ENCODE measurements at regions not wholly inside any gene's neighbourhood (a gene's known extent, or its start where the extent isn't known, plus 50 kb on each side); places are given as distances from the start of the nearest gene placed in this dataset.

GRCh38 chr19:5273782-5274181 lies 66.8 kb downstream of the PTPRS start:
- H3K36me3 ChIP-seq (ENCODE audit: control insufficient read depth, insufficient read depth, low read length), result peaks cover 44% of the 10 kb centered on the region
- H3K27me3 ChIP-seq (ENCODE audit: control insufficient read depth, insufficient read depth, low read length), result no peaks in the 10 kb centered on the region
- WGBS (ENCODE audit: insufficient coverage), result 94% methylated on average over 7 of the region's 7 CpGs

GRCh38 chr19:5271145-5271544 lies 69.5 kb downstream of the PTPRS start:
- Histone ChIP-seq H3K4me1 (ENCODE audit: control insufficient read depth, insufficient read depth, low read length) (no peaks in the 10 kb centered on the region), H3K9me3 (replicated peaks; ENCODE audit: control insufficient read depth, low read depth, low read length) (no peaks in the 10 kb centered on the region), H3K36me3 (ENCODE audit: control insufficient read depth, insufficient read depth, low read length) (peaks cover 45% of the 10 kb centered on the region), H3K4me3 (ENCODE audit: low read length) (no peak overlapping the region), H3K27ac (ENCODE audit: low read length) (no peak overlapping the region), H3K27me3 (ENCODE audit: control insufficient read depth, insufficient read depth, low read length) (no peaks in the 10 kb centered on the region)
- no peak for DNase-seq
- 81% methylated on average over 8 of the region's 10 CpGs for WGBS (ENCODE audit: insufficient coverage)

More at GRCh38 chr19:5273782-5274181, 66.8 kb downstream of the PTPRS start:
- no peaks in the 10 kb centered on the region for H3K9me3 ChIP-seq (replicated peaks; ENCODE audit: control insufficient read depth, low read depth, low read length)
- DNase-seq, result no peak
- no peaks in the 10 kb centered on the region for H3K4me1 ChIP-seq (ENCODE audit: control insufficient read depth, insufficient read depth, low read length)
- no peak overlapping the region for H3K27ac ChIP-seq (ENCODE audit: low read length)
- H3K4me3 ChIP-seq (ENCODE audit: low read length), result no peak overlapping the region

- no peak for DNase-seq
- Histone ChIP-seq H3K9me3 (replicated peaks; ENCODE audit: control insufficient read depth, low read depth, low read length) (no peaks in the 10 kb centered on the region), H3K27ac (ENCODE audit: low read length) (no peak overlapping the region), H3K4me3 (ENCODE audit: low read length) (no peak overlapping the region), H3K4me1 (ENCODE audit: control insufficient read depth, insufficient read depth, low read length) (no peaks in the 10 kb centered on the region), H3K27me3 (ENCODE audit: control insufficient read depth, insufficient read depth, low read length) (no peaks in the 10 kb centered on the region), H3K36me3 (ENCODE audit: control insufficient read depth, insufficient read depth, low read length) (peaks cover 42% of the 10 kb centered on the region)
- 100% methylated on average over 1 of the region's 9 CpGs for WGBS (ENCODE audit: insufficient coverage)
Measured at GRCh38 chr19:5269926-5270325, 70.7 kb downstream of the PTPRS start.

GRCh38 chr19:5269279-5269678 lies 71.3 kb downstream of the PTPRS start:
- 88% methylated on average over 16 of the region's 17 CpGs for WGBS (ENCODE audit: insufficient coverage)
- Histone ChIP-seq H3K9me3 (replicated peaks; ENCODE audit: control insufficient read depth, low read depth, low read length) (no peaks in the 10 kb centered on the region), H3K4me3 (ENCODE audit: low read length) (no peak overlapping the region), H3K27me3 (ENCODE audit: control insufficient read depth, insufficient read depth, low read length) (no peaks in the 10 kb centered on the region), H3K36me3 (ENCODE audit: control insufficient read depth, insufficient read depth, low read length) (peaks cover 49% of the 10 kb centered on the region), H3K27ac (ENCODE audit: low read length) (no peak overlapping the region), H3K4me1 (ENCODE audit: control insufficient read depth, insufficient read depth, low read length) (no peaks in the 10 kb centered on the region)
- no peak for DNase-seq

DNA sequence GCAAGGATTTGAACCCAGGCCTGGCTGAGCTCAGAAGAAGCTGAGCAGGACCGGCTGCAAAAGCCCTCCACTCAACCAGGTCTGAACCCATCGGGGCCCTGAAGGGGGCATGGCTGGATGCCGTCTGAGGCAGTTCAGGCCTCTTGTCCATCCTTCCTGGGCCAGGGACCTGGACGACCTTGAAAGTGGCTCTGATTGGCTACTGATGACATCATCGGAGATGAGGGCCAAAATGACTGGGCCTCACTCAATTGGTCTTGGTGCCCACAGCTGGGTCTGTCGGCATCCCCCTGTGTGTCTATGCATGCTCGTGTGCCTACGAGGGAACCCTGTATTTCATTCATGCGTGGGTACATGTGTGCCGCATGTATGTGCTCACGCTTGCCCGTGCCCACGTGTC lies 71.8 kb downstream of the PTPRS start:
- WGBS (ENCODE audit: insufficient coverage), result 83% methylated on average over 13 of the region's 13 CpGs

DNA sequence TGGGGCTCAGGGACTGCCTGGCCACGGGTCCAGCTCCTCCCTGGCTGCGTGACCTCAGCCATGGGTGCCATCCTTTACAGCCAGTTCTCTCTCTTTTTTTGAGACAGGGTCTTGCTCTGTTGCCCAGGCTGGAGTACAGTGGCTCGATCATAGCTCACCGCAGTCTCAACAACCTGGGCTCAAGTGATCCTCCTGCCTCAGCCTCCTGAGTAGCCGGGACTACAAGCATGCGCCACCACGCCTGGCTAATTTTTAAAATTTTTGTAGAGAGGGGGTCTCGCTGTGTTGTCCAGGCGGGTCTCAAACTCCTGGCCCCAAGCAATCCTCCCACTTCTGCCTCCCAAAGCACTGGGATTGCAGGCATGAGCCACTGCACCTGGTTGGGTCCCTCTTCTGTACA lies 75.4 kb downstream of the PTPRS start:
- 85% methylated on average over 4 of the region's 9 CpGs for WGBS (ENCODE audit: insufficient coverage)
- DNase-seq, result no peak
- no peaks in the 10 kb centered on the region for H3K27me3 ChIP-seq (ENCODE audit: control insufficient read depth, insufficient read depth, low read length)
- H3K9me3 ChIP-seq (replicated peaks; ENCODE audit: control insufficient read depth, low read depth, low read length), result no peaks in the 10 kb centered on the region
- H3K4me3 ChIP-seq (ENCODE audit: low read length), result no peak overlapping the region
- no peak overlapping the region for H3K27ac ChIP-seq (ENCODE audit: low read length)
- no peaks in the 10 kb centered on the region for H3K4me1 ChIP-seq (ENCODE audit: control insufficient read depth, insufficient read depth, low read length)
- peaks cover 53% of the 10 kb centered on the region for H3K36me3 ChIP-seq (ENCODE audit: control insufficient read depth, insufficient read depth, low read length)

More for the DNA sequence above, 71.8 kb downstream of the PTPRS start:
- Histone ChIP-seq H3K9me3 (replicated peaks; ENCODE audit: control insufficient read depth, low read depth, low read length) (no peaks in the 10 kb centered on the region), H3K27ac (ENCODE audit: low read length) (no peak overlapping the region), H3K4me3 (ENCODE audit: low read length) (no peak overlapping the region), H3K36me3 (ENCODE audit: control insufficient read depth, insufficient read depth, low read length) (peaks cover 48% of the 10 kb centered on the region), H3K27me3 (ENCODE audit: control insufficient read depth, insufficient read depth, low read length) (no peaks in the 10 kb centered on the region), H3K4me1 (ENCODE audit: control insufficient read depth, insufficient read depth, low read length) (no peaks in the 10 kb centered on the region)
- DNase-seq, result no peak

DNA sequence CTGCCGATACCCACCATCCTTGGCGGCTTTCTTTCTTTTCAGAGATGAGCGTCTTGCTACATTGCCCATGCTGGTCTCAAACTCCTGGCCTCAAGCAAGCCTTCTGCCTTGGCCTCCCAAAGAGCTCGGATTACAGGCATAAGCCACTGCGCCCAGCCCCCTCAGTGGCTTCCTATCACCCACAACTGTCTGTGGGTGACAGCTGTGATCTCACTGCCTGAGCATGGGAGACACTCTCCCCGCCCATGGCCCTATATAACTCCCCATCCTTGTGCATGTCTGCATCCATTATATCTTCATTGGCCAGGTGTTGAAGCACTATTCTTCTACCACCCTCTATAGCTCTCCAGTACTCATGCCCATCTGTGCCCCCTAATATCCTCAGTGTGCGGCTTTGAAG lies 76.2 kb downstream of the PTPRS start:
- no peak for DNase-seq
- H3K27me3 ChIP-seq (ENCODE audit: control insufficient read depth, insufficient read depth, low read length), result no peaks in the 10 kb centered on the region
- peaks cover 53% of the 10 kb centered on the region for H3K36me3 ChIP-seq (ENCODE audit: control insufficient read depth, insufficient read depth, low read length)
- 92% methylated on average over 7 of the region's 7 CpGs for WGBS (ENCODE audit: insufficient coverage)
- H3K9me3 ChIP-seq (replicated peaks; ENCODE audit: control insufficient read depth, low read depth, low read length), result no peaks in the 10 kb centered on the region
- H3K27ac ChIP-seq (ENCODE audit: low read length), result no peak overlapping the region
- H3K4me1 ChIP-seq (ENCODE audit: control insufficient read depth, insufficient read depth, low read length), result no peaks in the 10 kb centered on the region
- no peak overlapping the region for H3K4me3 ChIP-seq (ENCODE audit: low read length)

- WGBS (ENCODE audit: insufficient coverage), result 88% methylated on average over 23 of the region's 23 CpGs
- no peaks in the 10 kb centered on the region for H3K9me3 ChIP-seq (replicated peaks; ENCODE audit: control insufficient read depth, low read depth, low read length)
- H3K27ac ChIP-seq (ENCODE audit: low read length), result no peak overlapping the region
- H3K4me3 ChIP-seq (ENCODE audit: low read length), result no peak overlapping the region
- no peaks in the 10 kb centered on the region for H3K4me1 ChIP-seq (ENCODE audit: control insufficient read depth, insufficient read depth, low read length)
- H3K36me3 ChIP-seq (ENCODE audit: control insufficient read depth, insufficient read depth, low read length), result peaks cover 53% of the 10 kb centered on the region
- no peaks in the 10 kb centered on the region for H3K27me3 ChIP-seq (ENCODE audit: control insufficient read depth, insufficient read depth, low read length)
- DNase-seq, result no peak
Measured at GRCh38 chr19:5263615-5264014, 77.0 kb downstream of the PTPRS start.

- no peak overlapping the region for H3K27ac ChIP-seq (ENCODE audit: low read length)
- H3K4me3 ChIP-seq (ENCODE audit: low read length), result no peak overlapping the region
- H3K9me3 ChIP-seq (replicated peaks; ENCODE audit: control insufficient read depth, low read depth, low read length), result no peaks in the 10 kb centered on the region
- no peak for DNase-seq
- no peaks in the 10 kb centered on the region for H3K27me3 ChIP-seq (ENCODE audit: control insufficient read depth, insufficient read depth, low read length)
- H3K36me3 ChIP-seq (ENCODE audit: control insufficient read depth, insufficient read depth, low read length), result peaks cover 59% of the 10 kb centered on the region
- WGBS (ENCODE audit: insufficient coverage), result 82% methylated on average over 6 of the region's 14 CpGs
- no peaks in the 10 kb centered on the region for H3K4me1 ChIP-seq (ENCODE audit: control insufficient read depth, insufficient read depth, low read length)
Measured at GRCh38 chr19:5262721-5263120, 77.9 kb downstream of the PTPRS start.

- H3K27me3 ChIP-seq (ENCODE audit: control insufficient read depth, insufficient read depth, low read length), result no peaks in the 10 kb centered on the region
- no peaks in the 10 kb centered on the region for H3K4me1 ChIP-seq (ENCODE audit: control insufficient read depth, insufficient read depth, low read length)
- peaks cover 6% of the 10 kb centered on the region for H3K9me3 ChIP-seq (replicated peaks; ENCODE audit: control insufficient read depth, low read depth, low read length)
- H3K4me3 ChIP-seq (ENCODE audit: low read length), result no peak overlapping the region
- no peak overlapping the region for H3K27ac ChIP-seq (ENCODE audit: low read length)
- DNase-seq, result no peak
- H3K36me3 ChIP-seq (ENCODE audit: control insufficient read depth, insufficient read depth, low read length), result peaks cover 73% of the 10 kb centered on the region
- 79% methylated on average over 14 of the region's 15 CpGs for WGBS (ENCODE audit: insufficient coverage)
Measured at GRCh38 chr19:5261156-5261890, 79.3 kb downstream of the PTPRS start.
